Spleen (tissue), 11 donors: ENCODE measurements at regions not wholly inside any gene's neighbourhood (a gene's known extent, or its start where the extent isn't known, plus 50 kb on each side); places are given as distances from the start of the nearest gene placed in this dataset.

Experiments
- DNase-seq: peaks from one replicate; pipeline ENCODE4 v3.0.0-alpha.2; 2020
- H3K27ac ChIP-seq, 8 donors: fragments of 200-600 bp; sonication (generic) in 7 of 8; 1 replicate in 4 of 8; 2 replicates in 4 of 8; pipeline versions ENCODE4 v1.5.0 to v1.8.0; 2016 to 2021; ENCODE audit warnings: inconsistent platforms in 4 of 8, mild to moderate bottlenecking in 4 of 8, moderate library complexity in 1 of 8
- H3K27me3 ChIP-seq, 7 donors: fragments of 200-600 bp; sonication (generic) in 6 of 7; replicated peaks in 1 of 7; 1 replicate in 4 of 7; 2 replicates in 3 of 7; pipeline versions ENCODE4 v1.5.0 to v1.8.0; 2016 to 2021; ENCODE audit warnings: inconsistent platforms in 3 of 7, mild to moderate bottlenecking in 1 of 7
- H3K36me3 ChIP-seq, 6 donors: fragments of 200-600 bp; sonication (generic) in 5 of 6; 1 replicate in 4 of 6; 2 replicates in 2 of 6; pipeline versions ENCODE4 v1.5.0 to v1.8.0; 2016 to 2021; ENCODE audit warnings: inconsistent platforms in 2 of 6
- H3K4me1 ChIP-seq, 6 donors: fragments of 200-600 bp; sonication (generic) in 5 of 6; 1 replicate in 3 of 6; 2 replicates in 3 of 6; pipeline versions ENCODE4 v1.5.0 to v1.8.0; 2016 to 2021; ENCODE audit warnings: inconsistent platforms in 3 of 6
- H3K4me3 ChIP-seq, 8 donors: fragments of 200-600 bp; sonication (generic) in 7 of 8; 1 replicate in 4 of 8; 2 replicates in 4 of 8; pipeline versions ENCODE4 v1.5.0 to v1.8.0; 2016 to 2021; ENCODE audit warnings: inconsistent platforms in 4 of 8, mild to moderate bottlenecking in 4 of 8, moderate library complexity in 2 of 8
- H3K9me3 ChIP-seq, 8 donors: fragments of 200-600 bp; sonication (generic) in 7 of 8; 1 replicate in 4 of 8; 2 replicates in 4 of 8; pipeline versions ENCODE4 v1.5.0 to v1.8.0; 2016 to 2021; ENCODE audit warnings: inconsistent platforms in 4 of 8
- POLR2A ChIP-seq, 3 donors: fragments of 450-650 bp; IDR thresholded peaks; one replicate each; pipeline ENCODE4 v1.5.1; 2017; ENCODE audit warnings: antibody characterized with exemption in 3 of 3, mild to moderate bottlenecking in 1 of 3
- POLR2AphosphoS5 ChIP-seq, 3 donors: sonication (generic); formaldehyde crosslinking; IDR thresholded peaks; one replicate each; pipeline ENCODE4 v1.5.1; 2017; ENCODE audit warnings: antibody characterized with exemption in 3 of 3
- WGBS, 5 donors: extraction: QIAGEN DNeasy Blood & Tissue Kit in 3 of 5; methylation state at CpG; one replicate each; pipeline versions ENCODE4 v1.1.5 to v1.1.7; 2013 to 2018; 5-methylcytosine and 5-hydroxymethylcytosine counted together
- intact Hi-C: fragments of 100-400 bp; cut with DNase I; formaldehyde crosslinking; loops from one replicate; pipeline ENCODE4 v1.15.0; 2023; ENCODE audit warnings: low total_unique reads
- TF ChIP-seq, protein P1 (sequence below), 11 experiments: fragments of 200-600 bp in 7 of 11; fragments of 450-650 bp in 4 of 11; sonication (generic) in 4 of 11; IDR thresholded peaks in 8 of 11; conservative IDR thresholded peaks in 3 of 11; 1 replicate in 7 of 11; 2 replicates in 4 of 11; pipeline versions ENCODE4 v1.4.0 to v1.8.0; 2016 to 2021; ENCODE audit warnings: antibody characterized with exemption in 11 of 11, inconsistent platforms in 4 of 11, mild to moderate bottlenecking in 1 of 11
- donor health status: healthy with polysubstance abuse.
- donor health status: DM: no; HTN: no; CAD: no; lungs with moderate emphysema.
- donor health status: DM: no; HTN: no; CAD: no.
- donor health status: Bipolar disorder and iron deficiency.
- donor health status: healthy.
- donor health status: DM: no; HTN: no; CAD: no.
- donor health status: DM: yes; HTN: yes; CAD: no.

DNA sequence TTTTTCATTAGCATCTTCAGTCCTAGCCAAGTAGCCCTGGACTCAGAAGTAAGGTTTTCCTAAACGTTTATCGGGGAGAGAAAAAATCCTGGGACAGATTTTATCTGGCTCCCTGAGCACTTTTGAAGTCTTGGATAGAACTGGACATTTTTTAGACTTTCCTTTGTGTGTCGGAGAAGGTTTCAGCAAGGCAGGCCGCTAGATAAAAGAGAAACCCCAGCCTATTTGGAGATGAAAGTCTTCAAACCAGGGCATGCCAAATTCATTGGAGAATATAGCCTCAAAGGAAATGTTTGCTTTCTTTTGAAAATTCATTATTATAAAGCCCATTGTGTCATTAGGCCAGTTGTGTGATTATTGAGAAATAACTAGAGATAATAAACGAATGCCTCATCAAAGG is 228.1 kb downstream of the BAMBI start:
- Histone ChIP-seq H3K27ac (no peak overlapping the region), H3K4me1 (no peaks in the 10 kb centered on the region), H3K4me3 (no peak overlapping the region), H3K27me3 (no peaks in the 10 kb centered on the region), H3K36me3 (no peaks in the 10 kb centered on the region), H3K9me3 (no peaks in the 10 kb centered on the region)
- WGBS, 5 donors, result 91 to 95% (median 93%) methylated on average over 5 of the region's 5 CpGs
- intact Hi-C loops, result no loop called here
- no peak for DNase-seq
- TF ChIP-seq POLR2AphosphoS5 (IDR thresholded peaks at IDR 0.05) (no peak), POLR2A (IDR thresholded peaks at IDR 0.05) (no peak)
- TF ChIP-seq, protein P1, sequence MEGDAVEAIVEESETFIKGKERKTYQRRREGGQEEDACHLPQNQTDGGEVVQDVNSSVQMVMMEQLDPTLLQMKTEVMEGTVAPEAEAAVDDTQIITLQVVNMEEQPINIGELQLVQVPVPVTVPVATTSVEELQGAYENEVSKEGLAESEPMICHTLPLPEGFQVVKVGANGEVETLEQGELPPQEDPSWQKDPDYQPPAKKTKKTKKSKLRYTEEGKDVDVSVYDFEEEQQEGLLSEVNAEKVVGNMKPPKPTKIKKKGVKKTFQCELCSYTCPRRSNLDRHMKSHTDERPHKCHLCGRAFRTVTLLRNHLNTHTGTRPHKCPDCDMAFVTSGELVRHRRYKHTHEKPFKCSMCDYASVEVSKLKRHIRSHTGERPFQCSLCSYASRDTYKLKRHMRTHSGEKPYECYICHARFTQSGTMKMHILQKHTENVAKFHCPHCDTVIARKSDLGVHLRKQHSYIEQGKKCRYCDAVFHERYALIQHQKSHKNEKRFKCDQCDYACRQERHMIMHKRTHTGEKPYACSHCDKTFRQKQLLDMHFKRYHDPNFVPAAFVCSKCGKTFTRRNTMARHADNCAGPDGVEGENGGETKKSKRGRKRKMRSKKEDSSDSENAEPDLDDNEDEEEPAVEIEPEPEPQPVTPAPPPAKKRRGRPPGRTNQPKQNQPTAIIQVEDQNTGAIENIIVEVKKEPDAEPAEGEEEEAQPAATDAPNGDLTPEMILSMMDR (IDR thresholded peaks at IDR 0.05 in 8 of 11, conservative IDR thresholded peaks at IDR 0.05 in 3 of 11), result no peak

DNA sequence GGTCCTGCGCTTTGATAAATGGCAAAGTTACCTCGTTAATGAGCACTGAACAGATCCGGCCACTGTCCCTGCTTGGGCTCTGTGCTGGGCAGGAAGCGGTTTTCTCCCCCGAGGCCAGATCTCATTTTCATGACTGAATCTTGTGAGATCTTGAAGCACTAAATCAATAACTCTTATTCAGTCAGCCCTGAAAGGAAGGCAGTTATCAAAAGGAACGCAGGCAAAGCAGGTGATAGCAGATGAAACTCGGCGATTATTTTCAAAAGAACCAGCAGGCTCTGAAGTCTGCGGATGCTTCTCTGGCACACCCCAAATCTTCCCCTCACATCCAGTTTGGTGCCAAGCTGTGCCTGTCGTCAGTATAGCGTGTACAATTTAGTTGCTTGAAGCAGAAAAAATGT is 228.7 kb downstream of the BAMBI start:
- DNase-seq, result no peak
- WGBS, 5 donors, result 78 to 92% (median 86%) methylated on average over 11 of the region's 11 CpGs
- Histone ChIP-seq H3K4me3 (no peak overlapping the region), H3K36me3 (no peaks in the 10 kb centered on the region), H3K9me3 (no peaks in the 10 kb centered on the region), H3K27ac (no peak overlapping the region), H3K4me1 (no peaks in the 10 kb centered on the region), H3K27me3 (no peaks in the 10 kb centered on the region)
- TF ChIP-seq POLR2A (IDR thresholded peaks at IDR 0.05) (no peak), POLR2AphosphoS5 (IDR thresholded peaks at IDR 0.05) (no peak)
- TF ChIP-seq, protein P1 (IDR thresholded peaks at IDR 0.05 in 8 of 11, conservative IDR thresholded peaks at IDR 0.05 in 3 of 11), result no peak
- intact Hi-C loops, result no loop called here

DNA sequence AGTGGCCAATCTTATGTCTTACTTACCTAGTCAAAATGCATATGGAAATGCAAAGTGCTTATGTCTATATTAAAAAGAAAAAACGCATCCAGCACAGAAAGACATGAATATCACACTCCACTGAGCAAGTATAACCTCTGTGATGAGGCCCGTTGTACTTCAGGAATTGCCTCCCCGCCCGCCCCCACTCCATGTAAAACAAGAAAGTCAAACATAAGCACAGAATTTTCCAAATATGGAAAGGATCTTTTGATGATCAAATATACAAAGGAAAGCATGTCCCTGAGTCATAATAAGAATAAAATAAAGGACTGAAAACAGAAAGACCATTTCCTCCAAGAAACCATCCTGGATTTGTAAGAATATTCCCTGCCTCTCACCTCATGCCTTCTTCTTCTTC is 229.1 kb downstream of the BAMBI start:
- H3K9me3 ChIP-seq, result no peaks in the 10 kb centered on the region
- no peak for DNase-seq
- no peaks in the 10 kb centered on the region for H3K4me1 ChIP-seq
- H3K36me3 ChIP-seq, result no peaks in the 10 kb centered on the region
- 74 to 91% (median 86%) methylated on average over 4 of the region's 4 CpGs for WGBS, 5 donors
- TF ChIP-seq POLR2A (IDR thresholded peaks at IDR 0.05) (no peak), POLR2AphosphoS5 (IDR thresholded peaks at IDR 0.05) (no peak)
- TF ChIP-seq, protein P1 (IDR thresholded peaks at IDR 0.05 in 8 of 11, conservative IDR thresholded peaks at IDR 0.05 in 3 of 11), result no peak
- no peaks in the 10 kb centered on the region for H3K27me3 ChIP-seq
- H3K27ac ChIP-seq, result no peak overlapping the region
- H3K4me3 ChIP-seq, result no peak overlapping the region
- intact Hi-C loops, result no loop called here

DNA sequence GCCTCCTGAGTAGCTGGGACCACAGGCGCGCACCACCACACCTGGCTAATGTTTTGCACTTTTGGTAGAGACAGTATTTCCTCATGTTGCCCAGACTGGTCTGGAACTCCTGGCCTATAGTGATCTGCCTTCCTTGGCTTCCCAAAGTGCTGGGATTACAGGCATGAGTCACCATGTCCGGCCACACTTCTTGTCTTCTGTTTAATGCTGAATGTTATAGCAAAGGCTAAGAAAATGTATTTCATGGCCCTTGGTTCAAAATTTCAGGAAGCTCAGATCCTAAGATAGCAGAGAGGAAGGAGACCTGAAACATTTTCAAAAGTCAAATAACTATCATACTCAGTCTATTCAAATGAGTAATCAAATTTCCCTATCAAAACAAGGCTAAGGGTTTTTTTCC is 229.6 kb downstream of the BAMBI start:
- DNase-seq, result no peak
- Histone ChIP-seq H3K4me1 (no peaks in the 10 kb centered on the region), H3K9me3 (no peaks in the 10 kb centered on the region), H3K27me3 (no peaks in the 10 kb centered on the region), H3K4me3 (no peak overlapping the region), H3K27ac (no peak overlapping the region), H3K36me3 (no peaks in the 10 kb centered on the region)
- intact Hi-C loops, result no loop called here
- TF ChIP-seq, protein P1 (IDR thresholded peaks at IDR 0.05 in 8 of 11, conservative IDR thresholded peaks at IDR 0.05 in 3 of 11), result no peak
- no peak for TF ChIP-seq POLR2A (IDR thresholded peaks at IDR 0.05)
- TF ChIP-seq POLR2AphosphoS5 (IDR thresholded peaks at IDR 0.05), result no peak
- WGBS, 5 donors, result 85 to 95% (median 90%) methylated on average over 3 of the region's 3 CpGs
